Testis (tissue), 2 donors: ENCODE measurements at regions not wholly inside any gene's neighbourhood (a gene's known extent, or its start where the extent isn't known, plus 50 kb on each side); places are given as distances from the start of the nearest gene placed in this dataset.
"Not testable (repeated sequence)": the region's sequence is repeated elsewhere in the genome, so short reads cannot be mapped to it uniquely, and the experiment has no call there.

Experiments
- CTCF ChIP-seq, 3 experiments: fragments of 450-650 bp in 2 of 3; fragments of 200-600 bp in 1 of 3; sonication (generic) in 1 of 3; IDR thresholded peaks; one replicate each; pipeline ENCODE4 v1.5.1; 2016 to 2019; ENCODE audit warnings: antibody characterized with exemption in 3 of 3, mild to moderate bottlenecking in 2 of 3, moderate library complexity in 1 of 3
- POLR2A ChIP-seq: fragments of 450-650 bp; IDR thresholded peaks from one replicate; pipeline ENCODE4 v1.6.1; 2017; ENCODE audit warnings: antibody characterized with exemption, mild to moderate bottlenecking, moderate library complexity

- TF ChIP-seq CTCF (IDR thresholded peaks at IDR 0.05); POLR2A: not testable (repeated sequence)
These were observed 279.5 kb upstream of the LUZP2 start for GRCh38 chr11:24217319-24217718.
